CD4-positive, alpha-beta T cell treated with Interleukin-17A for 1 hour (primary cell): ENCODE measurements at regions not wholly inside any gene's neighbourhood (a gene's known extent, or its start where the extent isn't known, plus 50 kb on each side); places are given as distances from the start of the nearest gene placed in this dataset.

ENCODE experiments used
- DNase-seq: peaks from one replicate; pipeline ENCODE4 v3.0.0-alpha.2; 2020

DNA sequence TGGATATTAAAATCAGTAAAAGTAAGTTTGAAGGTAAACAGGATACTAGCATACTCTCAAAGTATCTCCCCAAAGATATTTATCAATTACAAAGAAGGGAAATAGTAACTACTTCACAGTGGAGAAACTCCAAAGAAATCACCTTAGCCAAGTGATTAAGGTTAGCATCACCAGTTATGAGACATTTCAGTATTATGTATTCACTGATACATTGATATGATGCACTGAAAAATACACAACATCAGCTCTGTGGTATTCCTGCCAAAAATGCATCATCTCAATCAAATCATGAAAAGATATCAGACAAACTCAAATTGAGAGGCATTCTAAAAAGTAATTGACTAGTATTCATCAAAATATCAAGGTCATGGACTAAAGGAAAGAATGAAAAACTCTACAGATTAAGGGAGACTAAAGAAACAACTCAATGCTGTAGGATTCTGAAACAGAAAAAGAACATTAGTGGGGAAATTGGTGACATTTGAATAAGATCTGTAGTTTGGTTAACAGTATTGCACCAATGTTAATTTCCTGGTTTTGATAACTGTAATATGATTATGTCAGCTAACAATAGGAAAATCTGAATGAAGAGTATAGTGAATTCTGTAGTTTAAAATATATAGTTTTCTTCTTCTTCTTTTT lies 215.4 kb downstream of the UACA start:
- DNase-seq = no peak

DNA sequence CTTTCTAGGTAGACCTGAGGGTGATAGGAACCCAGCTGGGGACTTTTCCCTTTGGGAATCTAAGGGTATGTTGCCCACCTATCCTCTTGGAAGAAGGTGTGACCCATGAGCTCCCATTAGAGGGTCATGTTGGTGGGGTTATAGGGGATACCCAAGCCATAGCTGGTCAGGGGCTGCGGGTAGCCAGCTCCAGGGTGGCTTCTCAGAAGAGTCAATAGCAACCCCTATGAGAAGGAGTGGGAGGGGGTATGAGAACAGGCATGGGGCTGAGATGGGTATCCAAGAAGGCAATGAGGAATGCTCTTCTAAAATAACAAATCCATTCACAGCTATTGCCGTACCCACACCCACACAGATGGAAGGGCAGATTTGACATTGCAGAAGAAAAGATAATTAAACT lies 217.8 kb downstream of the UACA start:
- DNase-seq = no peak

DNA sequence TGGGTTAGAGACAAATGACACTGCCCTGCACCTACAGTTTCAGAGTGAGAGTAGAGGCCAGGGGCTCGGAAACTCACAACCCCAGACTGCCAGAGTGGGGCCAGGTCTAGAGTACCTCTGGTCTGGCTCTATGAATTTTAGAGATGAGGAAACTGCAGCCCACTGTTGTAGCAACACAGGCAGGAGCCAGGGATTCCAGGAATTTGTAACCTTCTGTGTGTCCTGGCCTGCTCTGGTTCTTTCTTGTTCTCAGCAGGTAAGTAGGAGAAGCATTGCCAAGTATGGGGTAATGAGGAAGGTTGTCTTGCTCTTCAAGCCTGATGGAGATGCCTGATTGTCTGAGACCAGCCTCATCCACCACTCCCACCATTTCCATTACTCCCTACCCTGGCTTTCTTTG lies 221.8 kb downstream of the UACA start:
- no peak for DNase-seq

DNA sequence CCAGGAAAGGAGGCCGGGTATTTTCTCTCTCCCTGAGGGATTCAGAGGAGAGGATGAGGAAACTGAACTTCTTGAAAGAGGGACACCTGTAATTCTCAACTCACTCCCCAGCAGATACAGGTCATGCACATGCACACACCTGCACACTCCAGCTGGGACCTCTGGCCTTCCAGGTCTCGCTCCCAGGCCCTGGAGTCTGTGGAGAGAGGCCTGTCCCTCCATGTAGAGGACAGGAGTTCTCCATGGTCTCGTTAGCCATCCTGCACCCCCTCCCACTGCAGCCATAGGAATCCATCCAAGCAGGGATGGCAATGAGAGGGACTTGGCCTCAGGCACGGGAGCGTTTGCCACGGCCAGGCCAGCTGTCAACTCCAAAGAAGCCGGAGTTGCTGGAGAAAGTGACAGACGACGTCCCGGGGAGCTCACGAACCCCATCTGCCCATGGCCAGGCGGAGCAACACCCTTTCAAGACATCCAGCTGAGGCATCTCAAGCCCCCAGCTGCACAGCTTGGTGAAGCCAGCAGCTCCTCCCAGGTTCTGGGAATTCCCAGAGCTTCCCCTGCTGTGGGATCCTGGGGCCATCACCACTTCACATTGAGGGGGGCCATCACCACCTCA lies 223.3 kb downstream of the UACA start:
- no peak for DNase-seq

DNA sequence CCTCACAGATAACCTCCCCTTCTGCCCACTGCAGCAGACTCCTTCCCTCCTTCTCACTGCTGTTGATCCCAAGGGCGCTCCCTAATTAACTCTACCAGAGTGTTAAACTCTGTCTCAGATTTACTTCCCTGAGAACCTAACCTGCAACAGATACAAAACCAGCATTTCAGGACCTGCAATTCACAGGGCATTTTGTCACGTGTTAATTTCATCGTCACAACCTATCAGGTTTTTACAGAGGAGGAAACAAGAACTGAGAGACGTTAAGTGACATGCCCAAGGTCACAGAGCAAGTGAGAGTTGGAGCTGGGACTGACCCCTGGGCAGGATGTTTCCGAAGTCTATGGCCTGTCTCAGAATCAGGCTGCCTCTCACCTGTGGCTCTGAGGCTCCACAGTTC lies 223.9 kb downstream of the UACA start:
- DNase-seq = no peak

DNA sequence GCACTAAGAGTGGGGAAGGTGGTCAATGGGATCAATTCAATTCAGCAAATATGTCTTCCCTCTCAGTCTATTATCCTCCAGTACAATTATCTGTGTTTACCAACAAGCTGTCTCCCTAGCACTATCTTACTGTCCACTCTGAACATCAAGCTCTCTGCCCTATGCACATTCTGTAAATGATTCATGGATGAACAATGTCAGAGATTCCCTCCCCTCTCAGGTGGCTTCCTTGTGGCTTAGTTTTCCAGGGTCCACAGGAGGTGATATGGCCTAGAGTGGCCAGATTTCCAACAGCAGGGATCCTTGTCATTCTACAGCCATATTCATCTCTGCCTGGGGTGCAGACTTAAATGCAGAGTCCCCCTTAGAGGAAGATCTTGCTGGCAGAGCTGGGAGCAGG lies 225.1 kb downstream of the UACA start:
- no peak for DNase-seq

DNA sequence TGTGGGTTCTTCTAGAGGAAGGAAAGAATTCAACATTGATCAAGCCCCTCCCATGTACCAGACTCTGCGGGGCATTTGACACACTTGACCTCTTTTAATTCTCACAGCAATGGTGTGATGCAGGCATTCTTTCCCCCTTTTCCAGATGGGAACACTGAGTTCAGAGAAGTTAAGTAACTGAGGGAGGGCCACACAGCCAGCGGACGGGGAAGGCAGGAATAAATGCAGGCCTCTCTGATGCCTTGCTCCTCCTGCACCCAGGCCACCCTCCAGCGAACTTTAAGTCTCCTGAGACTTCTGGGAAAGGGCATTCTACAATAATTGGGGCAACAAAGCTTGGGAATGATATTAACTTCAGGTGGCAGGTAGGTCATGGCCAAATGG lies 227.4 kb downstream of the UACA start:
- DNase-seq = no peak

DNA sequence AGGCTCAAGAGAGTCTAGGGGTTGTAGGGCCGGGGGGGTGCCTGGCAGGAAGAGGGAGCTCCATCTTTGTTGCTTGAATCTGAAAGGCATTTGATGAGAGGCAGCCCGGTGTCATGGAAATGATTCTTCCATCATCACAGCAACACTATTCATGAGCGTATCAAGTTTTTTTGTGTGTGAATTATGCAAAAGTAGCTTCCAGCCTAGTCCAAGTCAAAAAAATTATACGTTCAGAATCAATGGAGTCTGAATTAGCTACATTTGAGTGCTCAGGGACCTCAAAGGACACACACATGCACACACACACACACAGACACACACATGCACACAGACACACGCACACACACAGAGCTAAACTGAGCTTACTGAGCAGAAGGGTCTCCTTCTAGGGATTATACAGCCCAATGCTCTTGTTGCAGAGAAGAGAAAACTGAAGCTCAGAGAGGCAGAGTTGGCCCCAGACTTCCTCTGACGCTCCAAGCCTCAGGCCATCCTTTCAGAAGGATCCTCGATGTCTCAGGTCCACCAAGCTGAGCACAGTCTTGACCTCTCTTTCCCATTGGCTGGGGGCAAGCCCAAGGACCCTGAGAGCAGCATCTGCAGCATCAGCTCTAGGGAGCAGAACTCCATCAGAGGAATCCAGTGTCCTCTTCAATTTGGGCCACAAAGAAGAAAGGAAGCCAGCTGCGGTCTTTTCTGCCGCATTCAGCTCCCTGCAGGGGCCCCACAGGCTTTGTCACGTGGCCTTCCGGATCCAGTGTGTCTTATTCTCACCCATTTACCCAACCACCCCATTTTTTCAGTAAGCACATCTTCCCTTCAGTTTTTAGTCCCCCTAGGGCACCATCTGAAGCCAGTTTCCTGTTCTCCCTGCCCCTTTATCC lies 228.0 kb downstream of the UACA start:
- peak; percentile 66 for DNase-seq

DNA sequence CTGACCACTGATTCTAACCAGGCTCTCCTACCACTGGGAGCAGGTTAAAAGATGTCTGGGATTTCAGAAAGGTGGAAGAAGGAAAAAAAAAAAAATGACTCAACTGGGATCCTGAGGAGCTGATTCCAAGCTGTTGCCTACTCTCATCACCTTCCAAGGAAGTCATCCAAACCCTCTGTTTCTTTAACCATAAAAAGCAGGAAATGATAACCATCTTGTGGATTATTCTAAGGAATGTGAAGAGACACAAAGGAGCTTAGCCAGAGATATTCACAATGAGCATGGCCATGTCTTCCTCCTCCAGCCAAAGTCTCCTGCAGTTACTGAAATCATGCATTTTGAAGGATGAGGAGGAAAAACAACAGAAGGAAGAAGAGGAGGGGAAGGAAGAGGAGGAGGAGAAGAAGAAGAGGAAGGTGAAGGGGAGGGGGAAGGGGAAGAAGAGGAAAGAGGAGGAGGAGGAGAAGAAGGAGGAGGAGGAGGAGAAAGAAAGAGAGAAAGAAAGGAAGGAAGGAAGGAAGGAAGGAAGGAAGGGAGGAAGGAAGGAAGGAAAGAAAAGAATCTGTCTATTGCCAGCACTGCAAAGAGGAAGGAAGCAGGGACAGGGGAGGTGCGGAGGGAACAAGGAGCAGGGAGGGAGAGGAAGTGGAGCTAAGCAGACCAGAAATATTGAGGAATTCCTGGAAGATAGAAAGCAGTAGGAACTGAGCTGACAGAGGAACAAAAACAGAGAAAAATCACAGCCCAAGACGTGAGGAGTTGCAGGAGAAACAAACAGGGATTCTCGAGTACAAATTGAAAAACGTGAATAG lies 229.2 kb downstream of the UACA start:
- DNase-seq = no peak

DNA sequence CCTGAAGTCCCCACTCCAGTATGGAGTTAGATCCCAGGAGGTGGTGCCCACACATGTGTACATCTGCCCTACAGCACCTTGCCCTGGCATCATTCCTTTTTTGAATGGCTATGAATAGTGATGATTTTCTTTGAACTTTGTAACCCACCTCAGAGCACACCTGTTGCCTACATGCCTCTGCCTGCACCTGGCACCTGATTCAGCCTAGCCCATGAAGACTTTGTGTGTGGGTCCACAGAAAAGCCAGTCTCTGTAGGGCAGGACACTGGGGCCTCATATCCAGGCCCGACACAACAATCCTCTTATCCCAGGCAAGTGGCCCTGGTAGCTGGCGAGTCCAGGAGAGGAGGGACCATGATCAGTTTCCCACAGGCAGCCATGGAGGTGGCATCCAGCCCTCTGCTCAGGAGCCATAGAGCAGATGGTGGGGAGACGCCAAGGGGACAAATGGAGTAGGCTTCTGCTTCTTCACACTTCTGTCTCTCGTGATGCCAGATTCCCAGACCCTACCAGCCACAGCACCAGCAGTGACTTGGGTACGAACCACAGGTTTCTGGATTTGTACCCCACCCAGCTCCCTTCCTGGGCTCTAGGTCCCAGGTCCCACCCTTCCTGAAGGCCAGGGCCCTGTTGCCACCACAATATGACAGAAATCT lies 230.7 kb downstream of the UACA start:
- no peak for DNase-seq

DNA sequence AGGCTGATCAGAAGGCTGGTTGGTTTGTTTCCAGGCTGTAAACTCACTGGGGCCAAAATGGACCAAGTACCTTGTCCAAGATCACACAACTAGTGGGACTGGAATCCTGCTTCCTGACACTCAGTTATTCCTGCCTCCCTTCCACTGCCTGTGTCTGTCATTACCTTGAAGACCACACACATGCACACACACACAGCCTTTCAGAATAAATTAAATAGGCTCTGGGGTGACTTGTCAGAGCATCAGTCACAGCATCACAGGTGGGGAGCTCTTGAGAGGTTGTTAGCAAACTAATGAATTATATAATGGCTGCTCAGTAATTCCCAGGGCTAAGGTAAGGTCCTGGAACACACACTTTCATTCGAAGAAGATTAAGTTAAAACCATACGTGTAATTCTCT lies 231.8 kb downstream of the UACA start:
- DNase-seq = no peak

DNA sequence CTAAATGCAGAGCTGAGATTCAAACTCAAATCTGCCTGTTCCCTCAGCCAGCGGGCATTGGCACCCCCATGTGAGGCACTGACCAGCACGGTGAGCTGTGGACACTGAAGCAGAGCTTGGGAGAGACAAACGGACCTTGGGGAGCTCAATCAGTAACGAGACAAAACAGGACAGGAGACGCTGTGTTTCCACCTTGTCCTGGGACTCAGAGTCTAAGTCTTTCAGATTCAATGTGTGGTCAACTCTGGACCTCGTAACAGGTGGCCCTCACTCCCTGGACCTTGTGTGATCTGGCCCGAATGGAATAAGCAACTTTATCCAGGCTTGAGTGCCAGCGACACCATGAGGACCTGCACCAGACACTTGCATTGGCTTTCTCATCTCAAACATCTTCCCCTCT lies 232.5 kb downstream of the UACA start:
- no peak for DNase-seq

DNA sequence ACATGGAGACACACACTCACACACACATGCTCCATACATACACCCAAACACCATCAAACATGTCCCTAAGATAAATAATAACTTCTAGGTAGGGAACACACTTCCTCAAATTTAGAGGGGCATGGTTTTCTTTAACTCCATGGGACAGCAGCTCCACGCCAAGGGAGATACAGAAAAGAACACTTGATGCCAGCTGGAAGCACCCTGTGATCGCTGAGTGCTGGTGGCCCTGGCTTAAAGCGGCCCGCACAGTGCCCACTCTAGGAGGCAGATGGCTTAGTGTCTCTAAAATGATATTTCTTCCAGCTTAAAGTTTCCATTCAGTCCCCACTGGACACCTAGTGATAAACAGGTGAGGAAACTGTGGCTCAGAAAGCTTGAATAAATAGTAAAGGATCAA lies 232.9 kb downstream of the UACA start:
- no peak for DNase-seq

DNA sequence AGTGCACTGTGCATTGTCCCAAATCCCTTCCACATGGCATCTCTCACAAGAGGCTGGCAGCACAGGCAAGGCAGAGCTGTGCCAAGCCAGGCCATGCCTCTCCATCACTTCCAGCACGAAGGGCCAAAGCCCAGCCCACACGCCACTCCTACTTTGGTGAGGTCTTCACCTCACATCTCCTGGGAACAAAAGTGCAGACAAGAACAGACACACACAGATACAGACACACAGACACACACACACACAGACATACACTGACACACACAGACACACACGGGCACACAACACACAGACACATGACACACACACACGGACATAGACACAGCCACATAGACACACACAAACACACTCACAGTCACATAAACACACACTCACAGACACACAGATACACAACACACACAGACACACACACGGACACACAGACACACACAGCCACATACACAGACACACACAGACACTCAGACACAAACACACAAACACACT lies 233.3 kb downstream of the UACA start:
- DNase-seq = no peak

DNA sequence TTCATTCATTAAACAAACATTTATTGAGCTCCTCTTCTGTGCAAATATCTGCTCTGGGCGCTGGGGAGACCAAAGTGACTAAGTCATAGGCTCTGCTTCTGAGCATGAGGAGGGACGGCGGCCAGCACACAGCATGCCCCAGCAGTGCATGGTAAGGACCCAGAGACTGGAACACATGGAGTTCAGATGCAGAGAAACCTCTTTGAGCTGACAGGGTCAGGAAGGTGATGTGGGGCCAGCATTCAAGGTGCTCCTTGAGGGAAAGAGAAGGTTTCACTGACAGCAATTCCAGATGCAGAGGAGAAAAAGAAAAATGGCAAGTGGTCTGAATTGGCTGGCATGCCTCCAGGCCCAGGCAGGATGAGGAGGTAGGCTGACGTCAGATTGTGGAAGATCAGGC lies 234.5 kb downstream of the UACA start:
- no peak for DNase-seq

DNA sequence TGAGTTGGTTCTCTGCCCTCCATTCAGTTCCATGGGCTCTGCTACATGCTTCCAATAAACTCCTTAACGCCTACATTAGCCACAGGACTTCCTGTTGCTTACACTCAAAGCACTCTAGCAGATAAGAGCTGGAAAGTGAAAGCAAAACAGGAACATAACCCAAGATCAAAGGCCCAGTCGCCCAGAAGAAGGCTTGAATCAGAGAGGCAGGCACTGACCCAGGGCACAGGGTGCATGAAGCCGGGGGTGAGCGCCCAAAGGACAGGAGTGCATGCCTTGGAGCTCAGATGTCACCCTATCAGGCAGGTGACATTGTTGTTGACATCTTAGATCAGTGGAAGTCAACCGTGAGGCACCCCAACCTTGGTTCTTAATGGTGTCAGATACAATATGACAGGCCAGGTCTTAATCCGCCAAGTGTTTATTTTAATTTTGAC lies 235.1 kb downstream of the UACA start:
- DNase-seq = peak; percentile 82

DNA sequence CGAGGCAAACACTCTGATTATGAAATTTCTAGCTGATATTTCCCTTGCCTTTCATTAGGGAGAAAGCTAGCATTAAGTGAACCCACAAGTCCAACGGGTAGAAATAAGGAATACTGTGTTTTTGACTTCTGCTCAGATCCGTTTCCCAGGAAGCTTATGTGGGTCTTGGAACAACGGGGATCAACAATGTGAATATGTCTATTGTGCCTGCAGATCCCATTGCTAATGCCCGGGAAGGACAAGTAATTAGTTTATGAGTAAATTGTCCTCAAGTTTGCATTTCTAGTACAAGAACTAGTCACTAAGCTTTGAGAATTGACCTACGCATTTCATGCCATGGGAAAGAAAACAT lies 236.4 kb downstream of the UACA start:
- DNase-seq = no peak

DNA sequence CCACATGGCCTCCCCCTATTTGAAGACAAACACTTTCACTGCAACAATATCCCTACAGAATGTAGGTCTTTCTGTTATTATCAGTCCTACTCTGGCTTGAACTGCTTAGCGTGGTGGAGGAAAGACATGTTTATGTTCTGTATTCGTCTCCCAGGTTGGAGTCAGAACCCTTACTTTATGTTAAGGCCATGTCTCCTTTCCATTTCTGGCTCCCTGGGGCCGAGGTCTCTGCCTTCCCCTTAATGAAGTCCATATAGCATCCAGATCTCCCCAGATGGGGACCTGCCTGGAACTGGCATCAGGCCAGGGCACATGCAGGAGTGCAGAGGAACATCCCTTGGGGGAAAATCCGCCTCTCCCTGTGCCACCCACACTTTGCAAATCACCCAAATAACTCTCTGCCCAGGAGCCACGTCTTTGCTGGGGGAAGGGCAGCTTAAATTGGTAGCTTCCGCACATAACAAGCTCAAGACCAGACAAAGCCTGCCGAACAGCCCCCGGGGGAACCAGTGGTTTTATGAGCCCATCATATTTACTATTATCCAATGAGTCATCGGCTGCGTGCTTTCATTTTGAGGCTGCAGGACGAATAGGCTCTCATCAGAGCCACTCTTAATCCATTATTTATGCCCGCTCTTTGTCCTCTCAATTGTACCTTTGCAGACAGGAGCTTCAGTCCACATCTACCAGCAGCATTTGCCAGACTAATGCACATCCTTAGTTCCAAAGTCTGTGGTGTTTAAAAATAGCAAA lies 237.0 kb downstream of the UACA start:
- peak; percentile 24 for DNase-seq

DNA sequence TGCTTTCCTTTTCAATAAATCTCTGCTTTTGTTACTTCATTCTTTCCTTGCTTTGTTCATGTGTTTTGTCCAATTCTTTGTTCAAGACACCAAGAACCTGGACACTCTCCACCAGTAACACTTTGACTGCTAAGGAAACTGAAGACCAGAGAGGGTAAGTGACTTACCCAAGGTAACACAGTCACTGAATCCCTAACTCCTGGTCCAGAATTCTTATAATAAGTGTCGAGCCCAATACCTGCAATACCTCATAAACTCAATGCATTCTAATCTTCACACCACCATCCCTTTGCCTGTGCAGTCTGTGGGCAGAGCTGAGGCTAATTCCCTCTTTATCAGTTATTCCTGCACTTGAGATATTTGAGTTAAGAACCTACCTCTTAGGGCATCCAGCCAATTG lies 237.8 kb downstream of the UACA start:
- no peak for DNase-seq

DNA sequence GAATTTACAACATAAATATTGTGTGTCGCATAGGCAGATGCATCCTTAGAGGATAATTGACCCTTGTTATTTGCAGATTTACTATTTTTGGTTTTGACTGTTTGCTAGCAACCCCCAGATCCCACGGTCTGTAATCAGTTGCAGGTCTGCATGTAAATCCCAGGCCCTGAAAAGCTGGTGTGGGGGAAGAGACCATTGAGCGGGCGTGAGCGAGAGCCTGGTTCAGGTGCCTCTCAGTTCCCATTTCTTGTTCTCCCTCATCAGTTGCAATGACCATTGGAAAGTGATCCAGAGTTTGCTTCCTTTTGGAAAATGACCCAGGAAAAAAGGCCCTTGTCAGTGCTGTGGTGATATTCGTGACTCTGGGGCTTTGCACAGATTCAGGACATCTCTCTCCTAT lies 238.9 kb downstream of the UACA start:
- DNase-seq = no peak

DNA sequence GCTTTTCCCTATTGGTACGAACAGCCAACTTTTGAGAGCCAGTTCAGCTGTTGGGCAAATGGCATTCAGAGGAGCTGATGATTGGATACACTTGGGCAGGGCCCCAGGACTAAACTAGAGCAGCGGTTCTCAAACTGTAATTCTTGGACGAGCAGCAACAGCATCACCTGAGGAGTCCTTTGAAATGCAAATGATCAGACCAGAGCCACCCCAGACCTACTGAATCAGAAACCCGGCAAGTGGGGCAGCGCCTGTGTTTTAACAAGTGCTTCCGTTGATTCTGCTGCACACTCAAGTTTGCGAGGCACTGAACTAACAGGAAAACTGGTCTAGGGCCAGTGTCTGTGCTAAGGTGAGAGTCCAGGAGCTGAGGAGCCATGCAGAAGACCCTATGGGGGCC lies 239.7 kb downstream of the UACA start:
- DNase-seq = no peak

DNA sequence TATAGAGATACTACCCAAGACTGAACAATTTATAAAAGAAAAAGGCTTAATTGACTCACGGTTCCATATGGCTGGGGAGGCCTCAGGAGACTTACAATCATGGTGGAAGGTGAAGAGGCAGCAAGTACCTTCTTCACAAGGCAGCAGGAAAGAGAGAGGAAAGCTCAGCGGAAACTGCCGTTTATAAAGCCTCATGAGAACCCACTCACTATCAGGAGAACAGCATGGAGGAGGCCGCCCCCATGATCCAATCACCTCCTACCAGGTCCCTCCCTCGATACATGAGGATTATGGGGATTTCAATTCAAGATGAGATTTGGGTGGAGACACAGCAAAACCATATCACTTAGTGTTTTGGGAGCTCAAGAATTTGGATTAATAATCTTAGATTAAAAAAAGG lies 240.2 kb downstream of the UACA start:
- no peak for DNase-seq
